ENCODE measurements at regions not wholly inside any gene's neighbourhood (a gene's known extent, or its start where the extent isn't known, plus 50 kb on each side); places are given as distances from the start of the nearest gene placed in this dataset. TPM values are rescaled to one million over a fixed set of nuclear protein-coding genes. Genes with fewer than 3 reads are reported as not detected.
A peak's percentile ranks its signal among the peaks of the same experiment; 100 is the strongest.

DNA sequence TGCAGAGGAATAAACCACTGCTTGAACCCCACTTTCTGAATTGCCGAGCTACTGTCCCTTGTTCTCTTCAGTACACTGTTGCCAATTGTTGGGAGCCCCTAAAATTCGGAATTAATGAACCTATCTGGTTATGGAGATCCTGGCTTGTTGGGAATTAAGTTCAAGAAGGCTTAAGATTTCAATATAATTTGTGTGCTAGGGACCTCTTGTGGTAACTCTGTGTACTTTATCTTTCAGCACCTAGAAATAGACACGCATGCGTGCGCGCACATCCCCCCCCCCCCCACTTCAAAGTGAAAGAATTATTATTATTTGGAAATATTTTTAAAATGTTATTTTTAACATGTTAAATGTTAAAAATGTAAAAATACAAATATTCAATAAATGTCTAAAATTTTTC, 53.3 kb upstream of the FAM169A start:
- FAIRE-seq (peak; percentile 97), DNase-seq (ENCODE audit: low spot score in 2 of 2) (peak; percentile 37 to 51)

DNA sequence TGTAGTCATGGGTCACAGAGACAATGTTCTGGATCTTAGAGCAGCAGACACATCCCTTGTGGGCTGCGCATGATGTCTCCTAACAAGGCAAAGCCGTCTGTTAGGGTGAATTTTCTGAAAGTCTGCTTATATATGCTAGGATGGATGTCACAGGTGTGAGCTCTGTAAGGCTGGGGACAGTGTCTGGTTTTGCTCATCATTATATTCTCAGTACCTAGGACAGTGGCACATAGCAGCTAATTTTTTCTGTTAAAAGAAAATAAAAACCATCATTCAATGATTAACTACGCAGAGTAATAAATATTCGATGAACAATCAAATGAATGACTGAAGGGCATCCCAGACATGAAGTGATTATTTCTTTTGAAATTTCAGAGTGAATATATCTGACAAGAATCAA, 52.9 kb upstream of the FAM169A start:
- DNase-seq (ENCODE audit: low spot score in 2 of 2), result no peak
- FAIRE-seq, result no peak

DNA sequence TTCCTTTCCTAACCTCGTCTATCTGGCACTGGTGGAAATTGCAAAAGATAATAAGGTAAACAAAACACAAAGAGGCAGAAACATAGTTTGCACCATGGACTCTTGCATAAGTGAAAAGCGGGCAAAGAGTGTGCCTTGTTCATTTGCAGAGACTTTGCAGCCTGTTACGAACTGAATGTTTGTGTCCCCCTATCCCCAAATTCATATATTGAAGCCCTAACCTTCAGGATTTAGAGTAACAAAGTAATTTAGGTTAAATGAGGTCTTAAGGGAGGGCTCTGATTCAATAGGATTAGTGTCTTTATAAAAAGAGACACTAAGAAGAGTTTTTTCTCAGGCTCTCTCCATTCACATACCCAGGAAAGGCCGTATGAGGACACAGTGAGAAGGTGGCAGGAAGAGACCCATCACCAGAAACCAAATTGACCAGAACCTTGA, 52.1 kb upstream of the FAM169A start:
- DNase-seq (ENCODE audit: low spot score in 2 of 2) (no peak), FAIRE-seq (no peak)

DNA sequence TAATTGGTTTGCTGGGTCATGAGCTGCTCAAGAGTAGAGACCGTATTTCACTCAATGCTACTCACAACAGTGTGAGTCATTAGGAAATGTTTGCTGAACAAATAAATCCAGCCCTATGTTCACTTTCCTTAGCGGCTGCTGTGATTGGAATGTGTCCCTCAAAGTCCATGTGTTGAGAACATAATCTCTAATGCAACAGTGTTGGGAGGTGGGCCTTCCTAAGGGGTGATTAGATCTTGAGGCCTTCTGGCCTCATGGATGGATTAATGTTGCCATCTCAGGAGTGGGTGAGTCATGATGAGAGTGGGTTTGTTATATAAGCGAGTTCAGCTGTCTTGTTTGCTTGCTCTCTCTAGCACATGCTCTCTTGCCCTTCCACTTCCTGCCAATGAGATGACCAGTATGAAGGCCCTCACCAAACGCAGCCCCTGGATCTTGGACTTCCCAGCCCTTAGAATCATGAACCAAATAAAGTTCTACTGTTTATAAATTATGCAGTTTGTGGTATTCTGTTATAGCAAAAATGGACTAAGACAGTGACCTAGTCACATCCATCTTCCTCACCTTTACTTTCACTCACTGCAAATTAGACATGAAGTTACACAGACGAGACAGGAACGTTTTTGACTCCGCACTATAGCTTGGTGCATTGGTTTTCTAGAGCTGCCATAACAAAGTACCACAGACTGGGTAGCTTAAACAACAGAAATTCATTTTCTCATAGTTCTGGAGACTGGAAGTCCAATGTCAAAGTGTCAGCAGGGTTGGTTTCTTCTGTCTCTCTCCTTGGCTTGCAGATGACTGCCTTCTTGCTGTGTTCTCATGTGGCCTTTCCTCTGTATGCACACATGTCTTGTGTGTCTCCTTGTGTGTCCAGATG, 50.9 kb upstream of the FAM169A start:
- FAIRE-seq (no peak), DNase-seq (ENCODE audit: low spot score in 2 of 2) (no peak)

Small RNA genes in the stretch of these regions (small RNA-seq; reads per million reads assigned to genes)
- gene AC116337.2, result not detected
